Body of pancreas (tissue), 4 donors: ENCODE measurements at regions not wholly inside any gene's neighbourhood (a gene's known extent, or its start where the extent isn't known, plus 50 kb on each side); places are given as distances from the start of the nearest gene placed in this dataset.
A peak's percentile ranks its signal among the peaks of the same experiment; 100 is the strongest.

ENCODE experiments used
- ATAC-seq: fragments of 150-250 bp; one replicate; pipeline ENCODE4 v1.9.1; 2016
- DNase-seq, 4 donors: peaks; one replicate each; pipeline ENCODE4 v3.0.0-alpha.2; 2019
- H3K27ac ChIP-seq, 4 donors: fragments of 200-600 bp; sonication (generic); 1 replicate in 3 of 4; 2 replicates in 1 of 4; pipeline versions ENCODE4 v1.5.1 to v1.6.1; 2016 to 2019; ENCODE audit warnings: mild to moderate bottlenecking in 1 of 4, mixed read lengths in 1 of 4, moderate library complexity in 1 of 4
- H3K27me3 ChIP-seq, 2 donors: fragments of 200-600 bp; sonication (generic); one replicate each; pipeline ENCODE4 v1.6.0; 2016; ENCODE audit warnings: mild to moderate bottlenecking in 1 of 2
- H3K36me3 ChIP-seq, 2 donors: fragments of 200-600 bp; sonication (generic); replicated peaks in 1 of 2; 2 replicates each; pipeline ENCODE4 v1.5.1; 2016; ENCODE audit warnings: low read depth in 2 of 2; ENCODE audit not compliant: insufficient read depth in 1 of 2
- H3K4me1 ChIP-seq: fragments of 200-600 bp; sonication (generic); one replicate; pipeline ENCODE4 v1.6.0; 2016
- H3K4me3 ChIP-seq, 2 donors: fragments of 200-600 bp; sonication (generic); 1 replicate in 1 of 2; 2 replicates in 1 of 2; pipeline ENCODE4 v1.5.1; 2016 to 2019
- H3K9me3 ChIP-seq, 3 donors: fragments of 200-600 bp; sonication (generic); 1 replicate in 2 of 3; 2 replicates in 1 of 3; pipeline ENCODE4 v1.5.1; 2016
- CTCF ChIP-seq, 7 experiments: fragments of 450-650 bp in 4 of 7; fragments of 200-600 bp in 3 of 7; sonication (generic) in 3 of 7; IDR thresholded peaks; one replicate each; pipeline ENCODE4 v1.5.1; 2016 to 2019; ENCODE audit warnings: antibody characterized with exemption in 7 of 7
- POLR2A ChIP-seq, 3 donors: fragments of 450-650 bp; IDR thresholded peaks; one replicate each; pipeline ENCODE4 v1.6.1; 2016; ENCODE audit warnings: antibody characterized with exemption in 3 of 3, mild to moderate bottlenecking in 2 of 3
- WGBS, 2 donors: methylation state at CpG; one replicate each; pipeline ENCODE4 v1.1.5; 2017; 5-methylcytosine and 5-hydroxymethylcytosine counted together
- intact Hi-C: fragments of 100-400 bp; cut with DNase I; formaldehyde crosslinking; loops from one replicate; pipeline ENCODE4 v1.15.1; 2023

- DNase-seq (peak; percentile 13 to 61 (median 37)), ATAC-seq (peak; percentile 67)
- TF ChIP-seq CTCF (IDR thresholded peaks at IDR 0.05) (no peak), POLR2A (IDR thresholded peaks at IDR 0.05) (no peak)
- H3K27ac ChIP-seq = peak overlapping the region in 3 of 4 donors; percentile 31 to 68 (median 63)
- intact Hi-C loops = no loop called here
- H3K27me3 ChIP-seq = no peaks in the 10 kb centered on the region
- no peak overlapping the region for H3K4me3 ChIP-seq
- H3K9me3 ChIP-seq = no peaks in the 10 kb centered on the region
- no peaks in the 10 kb centered on the region for H3K4me1 ChIP-seq
- no peaks in the 10 kb centered on the region for H3K36me3 ChIP-seq
These were observed 445.3 kb upstream of the CCL2 start for GRCh38 chr17:33809748-33810147.

GRCh38 chr17:33811004-33811760 lies 443.9 kb upstream of the CCL2 start:
- Histone ChIP-seq H3K4me1 (no peaks in the 10 kb centered on the region), H3K27ac (peak overlapping the region in 1 of 4 donors; percentile 68), H3K36me3 (no peaks in the 10 kb centered on the region), H3K9me3 (no peaks in the 10 kb centered on the region), H3K4me3 (no peak overlapping the region), H3K27me3 (no peaks in the 10 kb centered on the region)
- TF ChIP-seq CTCF (IDR thresholded peaks at IDR 0.05) = no peak
- no peak for TF ChIP-seq POLR2A (IDR thresholded peaks at IDR 0.05)
- ATAC-seq = no peak
- no peak for DNase-seq
- 67 to 76% methylated on average over 7 of the region's 7 CpGs for WGBS, 2 donors
- intact Hi-C loops = no loop called here

- H3K27ac ChIP-seq = no peak overlapping the region
- H3K9me3 ChIP-seq = no peaks in the 10 kb centered on the region
- TF ChIP-seq POLR2A (IDR thresholded peaks at IDR 0.05) (no peak), CTCF (IDR thresholded peaks at IDR 0.05) (no peak)
- no peaks in the 10 kb centered on the region for H3K36me3 ChIP-seq
- 54 to 60% methylated on average over 4 of the region's 4 CpGs for WGBS, 2 donors
- ATAC-seq = no peak
- no peaks in the 10 kb centered on the region for H3K27me3 ChIP-seq
- H3K4me3 ChIP-seq = no peak overlapping the region
- DNase-seq = no peak
- intact Hi-C loops = no loop called here
- H3K4me1 ChIP-seq = no peaks in the 10 kb centered on the region
These were observed 443.0 kb upstream of the CCL2 start for GRCh38 chr17:33811984-33812577.

- Histone ChIP-seq H3K36me3 (no peaks in the 10 kb centered on the region), H3K9me3 (no peaks in the 10 kb centered on the region), H3K4me3 (no peak overlapping the region), H3K27me3 (no peaks in the 10 kb centered on the region), H3K4me1 (no peaks in the 10 kb centered on the region), H3K27ac (no peak overlapping the region)
- intact Hi-C loops = no loop called here
- ATAC-seq (no peak), DNase-seq (no peak)
- no peak for TF ChIP-seq POLR2A (IDR thresholded peaks at IDR 0.05)
- no peak for TF ChIP-seq CTCF (IDR thresholded peaks at IDR 0.05)
- WGBS, 2 donors = 73 to 87% methylated on average over 2 of the region's 2 CpGs
These were observed 440.2 kb upstream of the CCL2 start for GRCh38 chr17:33814852-33815251.

- Histone ChIP-seq H3K27ac (no peak overlapping the region), H3K36me3 (no peaks in the 10 kb centered on the region), H3K27me3 (no peaks in the 10 kb centered on the region), H3K9me3 (no peaks in the 10 kb centered on the region), H3K4me1 (no peaks in the 10 kb centered on the region), H3K4me3 (no peak overlapping the region)
- WGBS, 2 donors = 58 to 71% methylated on average over 2 of the region's 2 CpGs
- intact Hi-C loops = no loop called here
- TF ChIP-seq CTCF (IDR thresholded peaks at IDR 0.05) = no peak
- no peak for TF ChIP-seq POLR2A (IDR thresholded peaks at IDR 0.05)
- DNase-seq (no peak), ATAC-seq (no peak)
These were observed 439.0 kb upstream of the CCL2 start for GRCh38 chr17:33816036-33816435.
